Choroid plexus epithelial cell (primary cell): ENCODE measurements at regions not wholly inside any gene's neighbourhood (a gene's known extent, or its start where the extent isn't known, plus 50 kb on each side); places are given as distances from the start of the nearest gene placed in this dataset.

Experiments
- DNase-seq: peaks from one replicate; pipeline ENCODE4 v3.0.0-alpha.2; 2010; ENCODE audit warnings: low read depth
- H3K4me3 ChIP-seq: 2 replicates; pipeline ENCODE4 v1.5.1; 2011; ENCODE audit warnings: low read depth, mild to moderate bottlenecking, control low read depth, low read length, moderate library complexity
- TF ChIP-seq, protein P1 (sequence below): conservative IDR thresholded peaks from 2 replicates; pipeline ENCODE4 v1.5.1; 2011; ENCODE audit warnings: low read depth, mild to moderate bottlenecking, control low read depth, inconsistent platforms, low read length, moderate library complexity

DNA sequence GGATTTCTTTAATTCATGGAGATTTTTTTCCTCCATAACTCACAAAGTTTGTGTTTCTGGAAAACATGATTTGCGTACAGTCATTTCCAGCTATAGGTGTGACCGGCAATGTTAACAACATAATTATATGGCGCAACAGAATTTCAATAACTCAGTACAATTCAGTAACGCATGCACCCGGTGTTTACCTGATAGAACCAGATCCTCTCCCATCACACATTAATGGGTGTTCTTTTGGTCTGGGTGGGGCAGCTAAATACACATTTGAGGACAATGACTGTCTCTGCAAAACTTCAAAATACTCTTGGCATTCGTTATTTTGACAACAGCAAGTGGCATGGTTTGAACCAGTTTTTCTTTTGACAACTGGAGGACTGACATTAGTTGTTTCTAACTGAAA is 102.3 kb downstream of the KLF6 start:
- TF ChIP-seq, protein P1, sequence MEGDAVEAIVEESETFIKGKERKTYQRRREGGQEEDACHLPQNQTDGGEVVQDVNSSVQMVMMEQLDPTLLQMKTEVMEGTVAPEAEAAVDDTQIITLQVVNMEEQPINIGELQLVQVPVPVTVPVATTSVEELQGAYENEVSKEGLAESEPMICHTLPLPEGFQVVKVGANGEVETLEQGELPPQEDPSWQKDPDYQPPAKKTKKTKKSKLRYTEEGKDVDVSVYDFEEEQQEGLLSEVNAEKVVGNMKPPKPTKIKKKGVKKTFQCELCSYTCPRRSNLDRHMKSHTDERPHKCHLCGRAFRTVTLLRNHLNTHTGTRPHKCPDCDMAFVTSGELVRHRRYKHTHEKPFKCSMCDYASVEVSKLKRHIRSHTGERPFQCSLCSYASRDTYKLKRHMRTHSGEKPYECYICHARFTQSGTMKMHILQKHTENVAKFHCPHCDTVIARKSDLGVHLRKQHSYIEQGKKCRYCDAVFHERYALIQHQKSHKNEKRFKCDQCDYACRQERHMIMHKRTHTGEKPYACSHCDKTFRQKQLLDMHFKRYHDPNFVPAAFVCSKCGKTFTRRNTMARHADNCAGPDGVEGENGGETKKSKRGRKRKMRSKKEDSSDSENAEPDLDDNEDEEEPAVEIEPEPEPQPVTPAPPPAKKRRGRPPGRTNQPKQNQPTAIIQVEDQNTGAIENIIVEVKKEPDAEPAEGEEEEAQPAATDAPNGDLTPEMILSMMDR: no peak
- H3K4me3 ChIP-seq: no peak overlapping the region
- DNase-seq: no peak

DNA sequence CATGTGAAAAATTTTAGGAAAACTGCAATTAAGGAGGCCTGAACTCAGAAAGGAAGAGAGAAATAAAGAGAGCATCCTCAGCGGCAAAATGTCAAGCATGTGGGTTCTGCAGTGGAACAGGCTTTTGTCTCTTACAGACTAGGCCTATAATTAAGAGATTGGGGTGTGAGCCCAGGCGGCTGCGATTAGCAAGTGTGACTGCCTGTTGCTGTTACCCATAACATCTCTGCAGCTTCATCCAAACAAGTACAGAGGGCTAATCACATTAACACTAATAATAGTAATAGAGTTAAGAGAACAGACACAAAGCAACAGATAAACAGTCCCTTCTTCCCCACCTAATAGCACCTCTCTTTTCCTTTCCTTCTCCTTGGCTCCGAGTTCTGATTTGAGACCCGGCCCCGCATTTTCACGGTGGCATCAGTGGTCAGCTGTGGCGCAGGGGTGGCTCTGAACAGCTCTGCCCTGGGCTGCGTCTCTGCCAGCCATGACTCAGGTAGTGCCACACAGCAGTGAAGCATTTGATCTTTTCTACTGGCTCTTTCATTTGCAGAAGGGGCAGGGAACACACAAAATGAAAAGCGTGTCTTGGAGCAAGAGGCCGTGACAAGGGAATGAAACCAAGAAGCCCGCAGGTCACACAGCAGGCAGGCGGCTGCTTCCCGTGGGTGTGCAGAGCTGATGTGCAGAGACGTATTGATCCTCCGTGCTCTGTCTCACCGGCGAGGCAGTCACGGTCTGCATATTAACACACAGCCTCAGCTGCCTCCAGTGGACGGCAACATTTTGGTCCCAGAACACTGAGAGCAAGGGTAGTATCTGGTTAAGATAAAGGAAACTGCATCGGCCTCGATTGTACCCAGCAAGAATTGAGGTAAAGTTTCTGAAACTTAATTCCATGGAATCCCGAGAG is 103.1 kb downstream of the KLF6 start:
- peak; percentile 36 for DNase-seq
- H3K4me3 ChIP-seq: peak overlapping the region; percentile 30
- TF ChIP-seq, protein P1: peak; percentile 42

DNA sequence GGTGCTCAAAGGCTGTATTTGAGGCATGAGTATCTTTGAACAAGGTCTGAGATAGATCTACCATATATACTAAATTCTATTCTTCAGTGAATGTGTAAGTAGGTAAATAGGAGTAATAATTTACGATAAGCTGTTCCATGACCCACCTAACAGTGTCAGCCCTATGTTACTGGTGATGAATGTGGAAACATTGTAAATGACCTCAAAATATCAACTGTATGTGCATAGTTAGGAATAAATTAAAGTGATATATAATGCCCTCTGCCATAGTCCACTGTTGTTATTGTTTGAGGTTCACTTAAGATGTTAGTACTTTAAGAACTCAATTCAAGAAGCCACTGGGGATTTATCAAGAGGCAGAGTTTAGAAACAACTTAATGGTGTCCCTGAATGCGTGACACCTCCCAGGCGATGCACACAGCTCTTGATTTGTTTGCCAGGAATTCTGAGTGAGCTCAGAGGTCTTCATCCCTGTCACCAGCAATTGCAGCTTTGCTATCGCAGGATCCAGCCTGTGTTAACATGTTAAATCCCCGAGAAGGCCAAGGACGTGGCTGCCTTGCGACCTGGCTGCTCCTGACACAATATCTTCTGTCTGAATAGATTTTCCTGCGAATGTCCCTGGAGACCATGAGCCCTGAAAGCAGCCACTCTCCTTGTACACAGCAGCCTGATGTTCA is 104.9 kb downstream of the KLF6 start:
- no peak for DNase-seq
- TF ChIP-seq, protein P1: no peak
- no peak overlapping the region for H3K4me3 ChIP-seq

DNA sequence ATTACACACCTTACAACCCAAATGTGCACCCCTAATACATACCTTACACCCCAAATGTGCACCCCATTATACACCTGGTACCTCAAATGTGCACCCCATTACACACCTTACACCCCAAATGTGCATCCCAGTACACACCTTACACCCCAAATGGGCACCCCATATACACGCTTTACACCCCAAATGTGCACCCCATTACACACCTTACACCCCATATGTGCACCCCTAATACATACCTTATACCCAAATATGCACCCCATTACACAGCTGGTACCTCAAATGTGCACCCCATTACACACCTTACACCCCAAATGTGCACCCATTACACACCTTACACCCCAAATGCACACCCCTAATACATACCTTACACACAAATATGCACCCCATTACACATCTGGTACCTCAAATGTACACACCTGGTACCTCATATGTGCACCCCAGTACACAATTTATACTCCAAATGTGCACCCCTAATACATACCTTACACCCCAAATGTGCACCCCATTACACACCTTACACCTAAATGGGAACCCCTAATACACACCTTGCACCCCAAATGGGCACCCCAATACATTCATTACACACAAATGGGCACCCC is 106.3 kb downstream of the KLF6 start:
- TF ChIP-seq, protein P1: no peak
- no peak for DNase-seq
- H3K4me3 ChIP-seq: no peak overlapping the region

DNA sequence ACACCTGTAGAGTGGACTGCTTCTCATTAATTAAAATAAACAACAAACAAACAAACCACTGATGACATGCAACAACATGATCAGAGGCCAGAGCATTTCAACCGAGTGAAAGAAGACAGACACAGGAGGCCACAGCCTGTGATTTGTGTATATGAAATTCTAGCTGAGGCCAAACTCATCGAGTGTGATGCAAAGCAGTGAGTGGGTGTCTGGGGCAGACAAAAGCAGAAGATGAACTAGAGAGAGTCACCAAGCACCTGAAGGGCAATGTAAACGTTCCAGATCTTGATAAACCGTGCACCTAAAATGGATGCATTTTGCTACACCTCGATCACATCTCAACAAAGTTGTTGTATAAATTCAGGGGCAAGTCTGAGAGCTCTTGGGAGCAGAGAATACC is 108.4 kb downstream of the KLF6 start:
- no peak overlapping the region for H3K4me3 ChIP-seq
- DNase-seq: no peak
- TF ChIP-seq, protein P1: no peak

DNA sequence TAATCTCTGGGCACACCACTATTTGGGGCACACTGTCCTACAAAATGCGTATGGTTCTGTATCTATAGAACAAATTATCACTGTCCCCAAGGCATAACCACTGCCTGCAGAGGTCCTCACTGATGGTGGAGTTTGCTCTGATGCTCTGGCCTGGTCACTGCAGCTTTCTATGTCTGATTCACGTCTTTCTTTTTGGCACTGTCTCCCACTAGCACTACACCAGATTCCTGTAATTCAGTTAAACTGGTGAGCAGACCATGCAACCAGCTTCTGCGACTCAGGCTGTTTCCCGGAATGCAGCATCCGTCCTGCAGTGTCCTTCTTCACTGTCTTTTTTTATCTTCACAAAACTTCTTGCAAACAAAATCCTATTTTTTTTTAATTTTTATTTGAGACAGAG is 112.8 kb downstream of the KLF6 start:
- no peak for DNase-seq
- no peak overlapping the region for H3K4me3 ChIP-seq
- TF ChIP-seq, protein P1: no peak
